Nephron (organoid): ENCODE measurements at regions not wholly inside any gene's neighbourhood (a gene's known extent, or its start where the extent isn't known, plus 50 kb on each side); places are given as distances from the start of the nearest gene placed in this dataset.

Experiments used
- H3K27ac Mint-ChIP-seq, 3 experiments: 2 replicates each; pipeline ENCODE4 v1.8.0; 2020; ENCODE audit warnings: mixed read lengths in 3 of 3, mild to moderate bottlenecking in 2 of 3, moderate library complexity in 1 of 3
- H3K27me3 Mint-ChIP-seq: 2 replicates; pipeline ENCODE4 v1.8.0; 2021; ENCODE audit warnings: low read depth, mild to moderate bottlenecking, moderate library complexity, mixed read lengths
- H3K36me3 Mint-ChIP-seq: 2 replicates; pipeline ENCODE4 v1.8.0; 2020; ENCODE audit warnings: low read depth, mixed read lengths
- H3K4me1 Mint-ChIP-seq: 2 replicates; pipeline ENCODE4 v1.8.0; 2020; ENCODE audit warnings: mixed read lengths
- H3K4me3 Mint-ChIP-seq, 3 experiments: 2 replicates each; pipeline ENCODE4 v1.8.0; 2020; ENCODE audit warnings: mild to moderate bottlenecking in 3 of 3, mixed read lengths in 3 of 3, moderate library complexity in 2 of 3
- H3K9me3 Mint-ChIP-seq: 2 replicates; pipeline ENCODE4 v1.8.0; 2020; ENCODE audit warnings: mixed read lengths
- CTCF ChIP-seq, 3 experiments: fragments of 200-600 bp; sonication (generic); IDR thresholded peaks; one replicate each; pipeline ENCODE4 v1.5.0; 2021; ENCODE audit warnings: antibody characterized with exemption in 3 of 3; ENCODE audit not compliant: unreplicated experiment in 3 of 3

- no peaks in the 10 kb centered on the region for H3K9me3 Mint-ChIP-seq
- H3K27ac Mint-ChIP-seq: peak overlapping the region in 1 of 3 experiments; percentile 16
- H3K36me3 Mint-ChIP-seq: no peaks in the 10 kb centered on the region
- no peaks in the 10 kb centered on the region for H3K27me3 Mint-ChIP-seq
- H3K4me3 Mint-ChIP-seq: no peak overlapping the region
- no peaks in the 10 kb centered on the region for H3K4me1 Mint-ChIP-seq
- no peak for TF ChIP-seq CTCF (IDR thresholded peaks at IDR 0.05; ENCODE audit: unreplicated experiment in 3 of 3)
These were observed 536.0 kb downstream of the NR2F1-AS1 start for GRCh38 chr5:93044859-93045666.

- H3K27me3 Mint-ChIP-seq: no peaks in the 10 kb centered on the region
- H3K9me3 Mint-ChIP-seq: no peaks in the 10 kb centered on the region
- no peak for TF ChIP-seq CTCF (IDR thresholded peaks at IDR 0.05; ENCODE audit: unreplicated experiment in 3 of 3)
- no peak overlapping the region for H3K27ac Mint-ChIP-seq
- H3K36me3 Mint-ChIP-seq: no peaks in the 10 kb centered on the region
- peaks cover 14% of the 10 kb centered on the region for H3K4me1 Mint-ChIP-seq
- H3K4me3 Mint-ChIP-seq: no peak overlapping the region
These were observed 541.1 kb downstream of the NR2F1-AS1 start for GRCh38 chr5:93039888-93040287.

GRCh38 chr5:93034621-93035590 lies 546.1 kb downstream of the NR2F1-AS1 start:
- Mint-ChIP-seq H3K27ac (peak overlapping the region in 1 of 3 experiments; percentile 15), H3K9me3 (no peaks in the 10 kb centered on the region), H3K36me3 (no peaks in the 10 kb centered on the region), H3K4me1 (peaks cover 21% of the 10 kb centered on the region), H3K27me3 (no peaks in the 10 kb centered on the region), H3K4me3 (no peak overlapping the region)
- no peak for TF ChIP-seq CTCF (IDR thresholded peaks at IDR 0.05; ENCODE audit: unreplicated experiment in 3 of 3)

- no peak for TF ChIP-seq CTCF (IDR thresholded peaks at IDR 0.05; ENCODE audit: unreplicated experiment in 3 of 3)
- H3K36me3 Mint-ChIP-seq: peaks cover 3% of the 10 kb centered on the region
- H3K4me3 Mint-ChIP-seq: no peak overlapping the region
- peak overlapping the region; percentile 36 to 86 (median 72) for H3K27ac Mint-ChIP-seq
- H3K4me1 Mint-ChIP-seq: peaks cover 8% of the 10 kb centered on the region
- peaks cover 8% of the 10 kb centered on the region for H3K9me3 Mint-ChIP-seq
- no peaks in the 10 kb centered on the region for H3K27me3 Mint-ChIP-seq
These were observed 558.1 kb downstream of the NR2F1-AS1 start for GRCh38 chr5:93022796-93023447.

GRCh38 chr5:93022211-93022610 lies 558.8 kb downstream of the NR2F1-AS1 start:
- Mint-ChIP-seq H3K27ac (peak overlapping the region in 2 of 3 experiments; percentile 36 to 72), H3K4me1 (peaks cover 8% of the 10 kb centered on the region), H3K4me3 (no peak overlapping the region), H3K9me3 (peaks cover 8% of the 10 kb centered on the region), H3K27me3 (no peaks in the 10 kb centered on the region), H3K36me3 (peaks cover 3% of the 10 kb centered on the region)
- TF ChIP-seq CTCF (IDR thresholded peaks at IDR 0.05; ENCODE audit: unreplicated experiment in 3 of 3): no peak
